DOHH2 (cell line): ENCODE measurements at regions not wholly inside any gene's neighbourhood (a gene's known extent, or its start where the extent isn't known, plus 50 kb on each side); places are given as distances from the start of the nearest gene placed in this dataset.

ENCODE experiments used
- H3F3A ChIP-seq: fragments of 200-600 bp; sonication (generic), shearing (Covaris generic); 2 replicates; pipeline ENCODE4 v1.6.0; 2016; ENCODE audit warnings: antibody characterized with exemption, mild to moderate bottlenecking; ENCODE audit not compliant: control insufficient read depth, insufficient read depth
- H3K27ac ChIP-seq: fragments of 200-600 bp; sonication (generic); 2 replicates; pipeline ENCODE4 v1.5.1; 2014; ENCODE audit warnings: low read depth, mild to moderate bottlenecking, low read length, moderate library complexity
- H3K27me3 ChIP-seq: fragments of 200-600 bp; sonication (generic); 2 replicates; pipeline ENCODE4 v1.6.1; 2014; ENCODE audit warnings: mild to moderate bottlenecking, low read length, mixed read lengths; ENCODE audit not compliant: control insufficient read depth
- H3K36me3 ChIP-seq: fragments of 200-600 bp; sonication (generic); 2 replicates; pipeline ENCODE4 v1.6.1; 2014; ENCODE audit warnings: mild to moderate bottlenecking, low read length, moderate library complexity, mixed read lengths; ENCODE audit not compliant: control insufficient read depth
- H3K4me1 ChIP-seq: fragments of 200-600 bp; sonication (generic); 2 replicates; pipeline ENCODE4 v1.6.1; 2014; ENCODE audit warnings: mild to moderate bottlenecking, low read length, mixed read lengths; ENCODE audit not compliant: control insufficient read depth
- H3K4me2 ChIP-seq: fragments of 200-600 bp; sonication (generic); 2 replicates; pipeline ENCODE4 v1.6.0; 2014; ENCODE audit warnings: mild to moderate bottlenecking, low read length, moderate library complexity
- H3K4me3 ChIP-seq: fragments of 200-600 bp; sonication (generic); 2 replicates; pipeline ENCODE4 v1.5.1; 2014; ENCODE audit warnings: mild to moderate bottlenecking, low read length, mixed read lengths
- H3K79me2 ChIP-seq: fragments of 200-600 bp; sonication (generic); 2 replicates; pipeline ENCODE4 v1.6.1; 2014; ENCODE audit warnings: mild to moderate bottlenecking, low read length, mixed read lengths; ENCODE audit not compliant: control insufficient read depth
- H3K9me2 ChIP-seq: fragments of 200-600 bp; sonication (generic); replicated peaks from 2 replicates; pipeline ENCODE4 v1.6.1; 2014; ENCODE audit warnings: mild to moderate bottlenecking, low read length, mixed read lengths; ENCODE audit not compliant: control insufficient read depth
- H3K9me3 ChIP-seq: fragments of 200-600 bp; sonication (generic); 2 replicates; pipeline ENCODE4 v1.6.1; 2014; ENCODE audit warnings: antibody characterized with exemption, low read length, mixed read lengths; ENCODE audit not compliant: control insufficient read depth, insufficient read depth
- H4K20me1 ChIP-seq: fragments of 200-600 bp; sonication (generic); 2 replicates; pipeline ENCODE4 v1.6.0; 2014; ENCODE audit warnings: low read depth, mild to moderate bottlenecking, antibody characterized with exemption, low read length, moderate library complexity; ENCODE audit not compliant: control insufficient read depth, insufficient read depth
- CTCF ChIP-seq: fragments of 200-600 bp; sonication (generic); IDR thresholded peaks from one replicate; pipeline ENCODE4 v1.5.1; 2014; ENCODE audit warnings: antibody characterized with exemption, mild to moderate bottlenecking, low read depth, low read length; ENCODE audit not compliant: poor library complexity, severe bottlenecking
- EZH2phosphoT487 ChIP-seq: fragments of 200-600 bp; sonication (generic); IDR thresholded peaks from 2 replicates; pipeline ENCODE4 v1.6.1; 2017; ENCODE audit warnings: borderline replicate concordance, mild to moderate bottlenecking, antibody characterized with exemption, low read length, moderate library complexity, mixed read lengths

- H3K27ac ChIP-seq = no peak overlapping the region
- no peaks in the 10 kb centered on the region for H3K9me3 ChIP-seq
- no peak overlapping the region for H3K4me3 ChIP-seq
- H3F3A ChIP-seq = no peaks in the 10 kb centered on the region
- H3K4me1 ChIP-seq = no peaks in the 10 kb centered on the region
- no peaks in the 10 kb centered on the region; the same call in 1 of the 2 replicates for H3K27me3 ChIP-seq
- TF ChIP-seq EZH2phosphoT487 = no peak
- H3K36me3 ChIP-seq = no peaks in the 10 kb centered on the region
- no peak overlapping the region for H3K4me2 ChIP-seq
- H4K20me1 ChIP-seq = no peaks in the 10 kb centered on the region
- H3K9me2 ChIP-seq = no peaks in the 10 kb centered on the region
- no peaks in the 10 kb centered on the region for H3K79me2 ChIP-seq
Observed at GRCh38 chr2:176820371-176820932, 392.1 kb upstream of the HNRNPA3 start.

- TF ChIP-seq CTCF (no peak), EZH2phosphoT487 (no peak)
- H3K27me3 ChIP-seq = no peaks in the 10 kb centered on the region; the same call in none of the 2 replicates
- no peaks in the 10 kb centered on the region for H3K79me2 ChIP-seq
- H3K4me1 ChIP-seq = no peaks in the 10 kb centered on the region
- H3F3A ChIP-seq = no peaks in the 10 kb centered on the region
- H3K4me3 ChIP-seq = no peak overlapping the region
- H3K27ac ChIP-seq = no peak overlapping the region
- H3K9me2 ChIP-seq = no peaks in the 10 kb centered on the region
- no peaks in the 10 kb centered on the region for H3K36me3 ChIP-seq
- H3K9me3 ChIP-seq = no peaks in the 10 kb centered on the region
- no peak overlapping the region for H3K4me2 ChIP-seq
- H4K20me1 ChIP-seq = no peaks in the 10 kb centered on the region
Observed at GRCh38 chr2:176821350-176821749, 391.2 kb upstream of the HNRNPA3 start.

- no peaks in the 10 kb centered on the region for H3K79me2 ChIP-seq
Observed at GRCh38 chr2:176822060-176822459, 390.5 kb upstream of the HNRNPA3 start.

More at GRCh38 chr2:176822060-176822459, 390.5 kb upstream of the HNRNPA3 start:
- TF ChIP-seq EZH2phosphoT487 (no peak), CTCF (no peak)
- H4K20me1 ChIP-seq = no peaks in the 10 kb centered on the region
- no peaks in the 10 kb centered on the region; the same call in none of the 2 replicates for H3K27me3 ChIP-seq
- H3K27ac ChIP-seq = no peak overlapping the region
- no peak overlapping the region for H3K4me2 ChIP-seq
- no peaks in the 10 kb centered on the region for H3K9me3 ChIP-seq
- H3K4me1 ChIP-seq = no peaks in the 10 kb centered on the region
- no peaks in the 10 kb centered on the region for H3K36me3 ChIP-seq
- no peaks in the 10 kb centered on the region for H3F3A ChIP-seq
- no peaks in the 10 kb centered on the region for H3K9me2 ChIP-seq
- no peak overlapping the region for H3K4me3 ChIP-seq
